ENCODE measurements at regions not wholly inside any gene's neighbourhood (a gene's known extent, or its start where the extent isn't known, plus 50 kb on each side); places are given as distances from the start of the nearest gene placed in this dataset.

DNA sequence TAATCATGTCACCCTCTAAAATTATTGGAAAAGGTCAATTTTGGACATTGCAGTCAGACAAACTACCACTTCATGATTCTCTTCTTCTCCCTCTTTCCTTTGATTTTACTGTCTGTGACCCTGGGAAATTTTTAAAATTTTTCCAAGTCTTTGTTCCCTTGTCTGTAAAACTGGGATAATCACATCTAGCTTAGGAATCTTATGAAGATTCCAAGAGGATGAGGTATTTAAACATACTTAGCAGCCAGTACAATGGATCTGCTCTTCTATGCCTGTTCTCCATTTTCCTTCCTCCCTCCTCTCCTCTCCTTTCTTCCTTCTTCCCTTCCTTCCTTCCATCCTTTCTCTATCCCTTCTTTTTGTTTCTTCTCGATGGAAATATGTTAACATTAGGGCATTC is 651.6 kb upstream of the MARCKS start:
- TF ChIP-seq, protein P1, sequence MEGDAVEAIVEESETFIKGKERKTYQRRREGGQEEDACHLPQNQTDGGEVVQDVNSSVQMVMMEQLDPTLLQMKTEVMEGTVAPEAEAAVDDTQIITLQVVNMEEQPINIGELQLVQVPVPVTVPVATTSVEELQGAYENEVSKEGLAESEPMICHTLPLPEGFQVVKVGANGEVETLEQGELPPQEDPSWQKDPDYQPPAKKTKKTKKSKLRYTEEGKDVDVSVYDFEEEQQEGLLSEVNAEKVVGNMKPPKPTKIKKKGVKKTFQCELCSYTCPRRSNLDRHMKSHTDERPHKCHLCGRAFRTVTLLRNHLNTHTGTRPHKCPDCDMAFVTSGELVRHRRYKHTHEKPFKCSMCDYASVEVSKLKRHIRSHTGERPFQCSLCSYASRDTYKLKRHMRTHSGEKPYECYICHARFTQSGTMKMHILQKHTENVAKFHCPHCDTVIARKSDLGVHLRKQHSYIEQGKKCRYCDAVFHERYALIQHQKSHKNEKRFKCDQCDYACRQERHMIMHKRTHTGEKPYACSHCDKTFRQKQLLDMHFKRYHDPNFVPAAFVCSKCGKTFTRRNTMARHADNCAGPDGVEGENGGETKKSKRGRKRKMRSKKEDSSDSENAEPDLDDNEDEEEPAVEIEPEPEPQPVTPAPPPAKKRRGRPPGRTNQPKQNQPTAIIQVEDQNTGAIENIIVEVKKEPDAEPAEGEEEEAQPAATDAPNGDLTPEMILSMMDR (IDR thresholded peaks at IDR 0.05; ENCODE audit: low read length) = no peak
- TF ChIP-seq EZH2 (optimal IDR thresholded peaks at IDR 0.05; ENCODE audit: low read depth, low read length) = no peak

All from MM.1S (cell line).